ENCODE measurements at regions not wholly inside any gene's neighbourhood (a gene's known extent, or its start where the extent isn't known, plus 50 kb on each side); places are given as distances from the start of the nearest gene placed in this dataset.

- Mint-ChIP-seq H3K27ac (ENCODE audit: unreplicated experiment) (no peak overlapping the region), H3K4me1 (ENCODE audit: low read depth, unreplicated experiment) (peaks cover 18% of the 10 kb centered on the region), H3K27me3 (ENCODE audit: low read depth, unreplicated experiment) (no peaks in the 10 kb centered on the region), H3K4me3 (ENCODE audit: unreplicated experiment) (no peak overlapping the region), H3K36me3 (ENCODE audit: low read depth, unreplicated experiment) (no peaks in the 10 kb centered on the region), H3K9me3 (ENCODE audit: unreplicated experiment) (peaks cover 2% of the 10 kb centered on the region)
- no peak overlapping the region for H2AFZ ChIP-seq (ENCODE audit: low read depth, low read length)
- H3K9ac ChIP-seq (ENCODE audit: low read length): no peak overlapping the region
- no peaks in the 10 kb centered on the region for H3K36me3 ChIP-seq (ENCODE audit: insufficient read depth, low read length)
- DNase-seq (ENCODE audit: low read depth) (peak; percentile 17), FAIRE-seq (no peak)
- H3K27me3 ChIP-seq (ENCODE audit: insufficient read depth, low read length): no peaks in the 10 kb centered on the region
- H3K4me3 ChIP-seq (ENCODE audit: insufficient read depth, low read depth, low read length): no peak overlapping the region
- no peaks in the 10 kb centered on the region for H3K4me1 ChIP-seq (ENCODE audit: insufficient read depth, low read length)
- no peaks in the 10 kb centered on the region for H4K20me1 ChIP-seq (ENCODE audit: insufficient read depth, low read length)
- TF ChIP-seq CTCF (IDR thresholded peaks at IDR 0.05; ENCODE audit: insufficient read depth, low read depth, low read length): no peak
- TF ChIP-seq EZH2 (IDR thresholded peaks at IDR 0.05; ENCODE audit: insufficient read depth, low read length): no peak
- no peak overlapping the region for H3K27ac ChIP-seq (ENCODE audit: low read depth, low read length)
- H3K79me2 ChIP-seq (ENCODE audit: insufficient read depth, low read length): no peaks in the 10 kb centered on the region
- no peaks in the 10 kb centered on the region for H3K9me3 ChIP-seq (ENCODE audit: insufficient read depth, low read depth, low read length)
- no peak overlapping the region for H3K4me2 ChIP-seq (ENCODE audit: low read length)
Observed at GRCh38 chr12:24135158-24135850, 185.8 kb upstream of the SOX5 start.

GRCh38 chr12:24134092-24134491, 184.6 kb upstream of the SOX5 start:
- no peak overlapping the region for H2AFZ ChIP-seq (ENCODE audit: low read depth, low read length)
- Mint-ChIP-seq H3K36me3 (ENCODE audit: low read depth, unreplicated experiment) (no peaks in the 10 kb centered on the region), H3K27ac (ENCODE audit: unreplicated experiment) (peak overlapping the region; percentile 84), H3K4me1 (ENCODE audit: low read depth, unreplicated experiment) (peaks cover 18% of the 10 kb centered on the region), H3K27me3 (ENCODE audit: low read depth, unreplicated experiment) (no peaks in the 10 kb centered on the region), H3K4me3 (ENCODE audit: unreplicated experiment) (no peak overlapping the region), H3K9me3 (ENCODE audit: unreplicated experiment) (peaks cover 2% of the 10 kb centered on the region)
- no peak for TF ChIP-seq EZH2 (IDR thresholded peaks at IDR 0.05; ENCODE audit: insufficient read depth, low read length)
- no peak for TF ChIP-seq CTCF (IDR thresholded peaks at IDR 0.05; ENCODE audit: insufficient read depth, low read depth, low read length)
- no peak overlapping the region for H3K4me2 ChIP-seq (ENCODE audit: low read length)
- H3K27me3 ChIP-seq (ENCODE audit: insufficient read depth, low read length): no peaks in the 10 kb centered on the region
- no peaks in the 10 kb centered on the region for H3K9me3 ChIP-seq (ENCODE audit: insufficient read depth, low read depth, low read length)
- no peaks in the 10 kb centered on the region for H3K79me2 ChIP-seq (ENCODE audit: insufficient read depth, low read length)
- DNase-seq (ENCODE audit: low read depth) (peak; percentile 29), FAIRE-seq (no peak)
- H3K36me3 ChIP-seq (ENCODE audit: insufficient read depth, low read length): no peaks in the 10 kb centered on the region
- no peak overlapping the region for H3K27ac ChIP-seq (ENCODE audit: low read depth, low read length)
- no peak overlapping the region for H3K4me3 ChIP-seq (ENCODE audit: insufficient read depth, low read depth, low read length)
- H4K20me1 ChIP-seq (ENCODE audit: insufficient read depth, low read length): no peaks in the 10 kb centered on the region
- H3K4me1 ChIP-seq (ENCODE audit: insufficient read depth, low read length): no peaks in the 10 kb centered on the region
- no peak overlapping the region for H3K9ac ChIP-seq (ENCODE audit: low read length)

- Mint-ChIP-seq H3K27ac (ENCODE audit: unreplicated experiment) (peak overlapping the region; percentile 84), H3K4me3 (ENCODE audit: unreplicated experiment) (no peak overlapping the region), H3K4me1 (ENCODE audit: low read depth, unreplicated experiment) (peaks cover 18% of the 10 kb centered on the region), H3K27me3 (ENCODE audit: low read depth, unreplicated experiment) (no peaks in the 10 kb centered on the region), H3K9me3 (ENCODE audit: unreplicated experiment) (peaks cover 2% of the 10 kb centered on the region), H3K36me3 (ENCODE audit: low read depth, unreplicated experiment) (no peaks in the 10 kb centered on the region)
- DNase-seq (ENCODE audit: low read depth) (no peak), FAIRE-seq (no peak)
- H3K27me3 ChIP-seq (ENCODE audit: insufficient read depth, low read length): no peaks in the 10 kb centered on the region
- no peaks in the 10 kb centered on the region for H3K4me1 ChIP-seq (ENCODE audit: insufficient read depth, low read length)
- no peaks in the 10 kb centered on the region for H3K9me3 ChIP-seq (ENCODE audit: insufficient read depth, low read depth, low read length)
- no peaks in the 10 kb centered on the region for H4K20me1 ChIP-seq (ENCODE audit: insufficient read depth, low read length)
- H3K27ac ChIP-seq (ENCODE audit: low read depth, low read length): no peak overlapping the region
- no peak overlapping the region for H3K9ac ChIP-seq (ENCODE audit: low read length)
- no peak overlapping the region for H3K4me3 ChIP-seq (ENCODE audit: insufficient read depth, low read depth, low read length)
- TF ChIP-seq CTCF (IDR thresholded peaks at IDR 0.05; ENCODE audit: insufficient read depth, low read depth, low read length) (no peak), EZH2 (IDR thresholded peaks at IDR 0.05; ENCODE audit: insufficient read depth, low read length) (no peak)
- H3K4me2 ChIP-seq (ENCODE audit: low read length): no peak overlapping the region
- no peaks in the 10 kb centered on the region for H3K36me3 ChIP-seq (ENCODE audit: insufficient read depth, low read length)
- H2AFZ ChIP-seq (ENCODE audit: low read depth, low read length): no peak overlapping the region
- H3K79me2 ChIP-seq (ENCODE audit: insufficient read depth, low read length): no peaks in the 10 kb centered on the region
Observed at GRCh38 chr12:24133384-24133783, 183.9 kb upstream of the SOX5 start.
